ENCODE measurements at regions not wholly inside any gene's neighbourhood (a gene's known extent, or its start where the extent isn't known, plus 50 kb on each side); places are given as distances from the start of the nearest gene placed in this dataset.

- H3K4me3 ChIP-seq (ENCODE audit: low read length): no peak overlapping the region
- no peak for DNase-seq (ENCODE audit: low read depth, low spot score)
These were observed 955.1 kb downstream of the BRD1 start for GRCh38 chr22:48872271-48873190.

- no peak overlapping the region for H3K4me3 ChIP-seq (ENCODE audit: low read length)
- no peak for DNase-seq (ENCODE audit: low read depth, low spot score)
These were observed 956.4 kb downstream of the BRD1 start for GRCh38 chr22:48871176-48871840.

GRCh38 chr22:48870436-48870835 lies 957.2 kb downstream of the BRD1 start:
- DNase-seq (ENCODE audit: low read depth, low spot score): no peak
- no peak overlapping the region for H3K4me3 ChIP-seq (ENCODE audit: low read length)

GRCh38 chr22:48869788-48870187 lies 957.9 kb downstream of the BRD1 start:
- DNase-seq (ENCODE audit: low read depth, low spot score): no peak
- no peak overlapping the region for H3K4me3 ChIP-seq (ENCODE audit: low read length)

GRCh38 chr22:48869161-48869560 lies 958.5 kb downstream of the BRD1 start:
- no peak overlapping the region for H3K4me3 ChIP-seq (ENCODE audit: low read length)

GRCh38 chr22:48868554-48868953 lies 959.1 kb downstream of the BRD1 start:
- no peak overlapping the region for H3K4me3 ChIP-seq (ENCODE audit: low read length)
- no peak for DNase-seq (ENCODE audit: low read depth, low spot score)

More at GRCh38 chr22:48869161-48869560, 958.5 kb downstream of the BRD1 start:
- no peak for DNase-seq (ENCODE audit: low read depth, low spot score)

GRCh38 chr22:48867891-48868290 lies 959.8 kb downstream of the BRD1 start:
- no peak overlapping the region for H3K4me3 ChIP-seq (ENCODE audit: low read length)
- DNase-seq (ENCODE audit: low read depth, low spot score): no peak

- no peak overlapping the region for H3K4me3 ChIP-seq (ENCODE audit: low read length)
- no peak for DNase-seq (ENCODE audit: low read depth, low spot score)
These were observed 960.6 kb downstream of the BRD1 start for GRCh38 chr22:48866906-48867681.

- no peak for DNase-seq (ENCODE audit: low read depth, low spot score)
- H3K4me3 ChIP-seq (ENCODE audit: low read length): no peak overlapping the region
These were observed 962.9 kb downstream of the BRD1 start for GRCh38 chr22:48864748-48865147.

GRCh38 chr22:48863965-48864528 lies 963.6 kb downstream of the BRD1 start:
- no peak overlapping the region for H3K4me3 ChIP-seq (ENCODE audit: low read length)

GRCh38 chr22:48860557-48860956 lies 967.1 kb downstream of the BRD1 start:
- DNase-seq (ENCODE audit: low read depth, low spot score): no peak

More at GRCh38 chr22:48863965-48864528, 963.6 kb downstream of the BRD1 start:
- no peak for DNase-seq (ENCODE audit: low read depth, low spot score)

GRCh38 chr22:48858856-48859255 lies 968.8 kb downstream of the BRD1 start:
- H3K4me3 ChIP-seq (ENCODE audit: low read length): no peak overlapping the region
- DNase-seq (ENCODE audit: low read depth, low spot score): no peak

More at GRCh38 chr22:48860557-48860956, 967.1 kb downstream of the BRD1 start:
- H3K4me3 ChIP-seq (ENCODE audit: low read length): no peak overlapping the region

GRCh38 chr22:48858121-48858520 lies 969.6 kb downstream of the BRD1 start:
- H3K4me3 ChIP-seq (ENCODE audit: low read length): no peak overlapping the region
- DNase-seq (ENCODE audit: low read depth, low spot score): no peak

- no peak for DNase-seq (ENCODE audit: low read depth, low spot score)
These were observed 970.4 kb downstream of the BRD1 start for GRCh38 chr22:48857202-48857805.

GRCh38 chr22:48856308-48856615 lies 971.4 kb downstream of the BRD1 start:
- no peak overlapping the region for H3K4me3 ChIP-seq (ENCODE audit: low read length)
- no peak for DNase-seq (ENCODE audit: low read depth, low spot score)

More at GRCh38 chr22:48857202-48857805, 970.4 kb downstream of the BRD1 start:
- no peak overlapping the region for H3K4me3 ChIP-seq (ENCODE audit: low read length)

GRCh38 chr22:48855593-48856307 lies 971.9 kb downstream of the BRD1 start:
- DNase-seq (ENCODE audit: low read depth, low spot score): no peak
- H3K4me3 ChIP-seq (ENCODE audit: low read length): no peak overlapping the region

- no peak for DNase-seq (ENCODE audit: low read depth, low spot score)
- no peak overlapping the region for H3K4me3 ChIP-seq (ENCODE audit: low read length)
These were observed 972.7 kb downstream of the BRD1 start for GRCh38 chr22:48855013-48855412.

GRCh38 chr22:48853627-48854240 lies 973.9 kb downstream of the BRD1 start:
- no peak overlapping the region for H3K4me3 ChIP-seq (ENCODE audit: low read length)
- DNase-seq (ENCODE audit: low read depth, low spot score): no peak

Data from Jurkat, Clone E6-1 (cell line).